ENCODE measurements at regions not wholly inside any gene's neighbourhood (a gene's known extent, or its start where the extent isn't known, plus 50 kb on each side); places are given as distances from the start of the nearest gene placed in this dataset.

DNA sequence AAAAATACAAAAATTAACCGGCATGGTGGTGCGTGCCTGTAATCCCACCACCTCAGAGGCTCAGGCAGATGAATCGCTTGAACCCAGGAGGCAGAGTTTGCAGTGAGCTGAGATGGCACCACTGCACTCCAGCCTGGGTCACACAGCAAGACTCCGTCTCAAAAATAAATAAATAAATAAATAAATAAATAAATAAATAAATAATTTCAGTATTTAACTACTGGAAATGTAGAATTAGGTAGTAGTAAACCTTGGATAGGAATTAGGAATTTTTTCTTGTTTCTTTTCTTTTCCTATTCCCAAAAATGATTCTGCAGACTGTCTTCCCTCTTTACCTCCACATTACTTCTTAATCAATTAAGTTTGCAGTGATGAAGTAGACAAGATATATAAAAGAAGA is 103.2 kb downstream of the PLK2 start:
- Histone ChIP-seq H3K27me3 (ENCODE audit: control insufficient read depth, low read length) (no peaks in the 10 kb centered on the region), H3K4me1 (ENCODE audit: control insufficient read depth, low read length) (no peaks in the 10 kb centered on the region), H3K9me3 (ENCODE audit: control insufficient read depth, insufficient read depth, low read length) (no peaks in the 10 kb centered on the region), H3K27ac (ENCODE audit: low read depth, low read length) (no peak overlapping the region), H4K20me1 (ENCODE audit: control insufficient read depth, insufficient read depth, low read depth, low read length) (no peaks in the 10 kb centered on the region), H3F3A (ENCODE audit: control insufficient read depth, insufficient read depth) (no peaks in the 10 kb centered on the region), H3K4me3 (ENCODE audit: low read length) (no peak overlapping the region), H3K79me2 (ENCODE audit: control insufficient read depth, low read length) (no peaks in the 10 kb centered on the region), H3K36me3 (ENCODE audit: control insufficient read depth, low read length) (no peaks in the 10 kb centered on the region), H3K4me2 (ENCODE audit: low read length) (no peak overlapping the region), H3K9me2 (replicated peaks; ENCODE audit: control insufficient read depth, low read length) (no peaks in the 10 kb centered on the region)
- no peak for TF ChIP-seq EZH2phosphoT487 (IDR thresholded peaks at IDR 0.05; ENCODE audit: borderline replicate concordance, low read length)
- TF ChIP-seq, protein P1, sequence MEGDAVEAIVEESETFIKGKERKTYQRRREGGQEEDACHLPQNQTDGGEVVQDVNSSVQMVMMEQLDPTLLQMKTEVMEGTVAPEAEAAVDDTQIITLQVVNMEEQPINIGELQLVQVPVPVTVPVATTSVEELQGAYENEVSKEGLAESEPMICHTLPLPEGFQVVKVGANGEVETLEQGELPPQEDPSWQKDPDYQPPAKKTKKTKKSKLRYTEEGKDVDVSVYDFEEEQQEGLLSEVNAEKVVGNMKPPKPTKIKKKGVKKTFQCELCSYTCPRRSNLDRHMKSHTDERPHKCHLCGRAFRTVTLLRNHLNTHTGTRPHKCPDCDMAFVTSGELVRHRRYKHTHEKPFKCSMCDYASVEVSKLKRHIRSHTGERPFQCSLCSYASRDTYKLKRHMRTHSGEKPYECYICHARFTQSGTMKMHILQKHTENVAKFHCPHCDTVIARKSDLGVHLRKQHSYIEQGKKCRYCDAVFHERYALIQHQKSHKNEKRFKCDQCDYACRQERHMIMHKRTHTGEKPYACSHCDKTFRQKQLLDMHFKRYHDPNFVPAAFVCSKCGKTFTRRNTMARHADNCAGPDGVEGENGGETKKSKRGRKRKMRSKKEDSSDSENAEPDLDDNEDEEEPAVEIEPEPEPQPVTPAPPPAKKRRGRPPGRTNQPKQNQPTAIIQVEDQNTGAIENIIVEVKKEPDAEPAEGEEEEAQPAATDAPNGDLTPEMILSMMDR (IDR thresholded peaks at IDR 0.05; ENCODE audit: low read depth, low read length, poor library complexity, severe bottlenecking), result no peak

DNA sequence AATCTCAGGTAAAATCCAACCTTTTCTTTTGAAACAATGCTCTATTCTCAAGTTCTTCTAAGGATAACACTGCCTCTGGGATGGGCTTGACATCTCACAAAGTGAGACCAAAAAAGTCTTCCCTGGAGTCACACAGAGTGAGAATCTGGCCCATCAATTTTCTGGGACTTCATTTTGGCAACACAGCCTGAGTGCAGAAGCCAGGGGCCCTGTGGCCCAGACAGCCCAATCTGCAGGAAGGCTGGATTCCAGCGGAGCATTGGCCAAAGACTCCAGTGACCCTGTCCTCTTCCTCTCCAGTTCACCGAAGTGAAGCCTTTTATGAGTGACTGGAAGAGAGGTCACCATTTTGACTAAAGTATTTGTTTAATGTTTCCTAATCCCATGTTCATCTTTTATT is 105.1 kb downstream of the PLK2 start:
- H3K36me3 ChIP-seq (ENCODE audit: control insufficient read depth, low read length), result no peaks in the 10 kb centered on the region
- H3F3A ChIP-seq (ENCODE audit: control insufficient read depth, insufficient read depth), result no peaks in the 10 kb centered on the region
- H3K4me1 ChIP-seq (ENCODE audit: control insufficient read depth, low read length), result no peaks in the 10 kb centered on the region
- no peaks in the 10 kb centered on the region for H3K79me2 ChIP-seq (ENCODE audit: control insufficient read depth, low read length)
- H3K4me2 ChIP-seq (ENCODE audit: low read length), result no peak overlapping the region
- H3K9me2 ChIP-seq (replicated peaks; ENCODE audit: control insufficient read depth, low read length), result no peaks in the 10 kb centered on the region
- no peaks in the 10 kb centered on the region for H4K20me1 ChIP-seq (ENCODE audit: control insufficient read depth, insufficient read depth, low read depth, low read length)
- no peaks in the 10 kb centered on the region for H3K9me3 ChIP-seq (ENCODE audit: control insufficient read depth, insufficient read depth, low read length)
- H3K27me3 ChIP-seq (ENCODE audit: control insufficient read depth, low read length), result no peaks in the 10 kb centered on the region
- H3K4me3 ChIP-seq (ENCODE audit: low read length), result no peak overlapping the region
- TF ChIP-seq, protein P1 (IDR thresholded peaks at IDR 0.05; ENCODE audit: low read depth, low read length, poor library complexity, severe bottlenecking), result no peak
- TF ChIP-seq EZH2phosphoT487 (IDR thresholded peaks at IDR 0.05; ENCODE audit: borderline replicate concordance, low read length), result no peak
- no peak overlapping the region for H3K27ac ChIP-seq (ENCODE audit: low read depth, low read length)

DNA sequence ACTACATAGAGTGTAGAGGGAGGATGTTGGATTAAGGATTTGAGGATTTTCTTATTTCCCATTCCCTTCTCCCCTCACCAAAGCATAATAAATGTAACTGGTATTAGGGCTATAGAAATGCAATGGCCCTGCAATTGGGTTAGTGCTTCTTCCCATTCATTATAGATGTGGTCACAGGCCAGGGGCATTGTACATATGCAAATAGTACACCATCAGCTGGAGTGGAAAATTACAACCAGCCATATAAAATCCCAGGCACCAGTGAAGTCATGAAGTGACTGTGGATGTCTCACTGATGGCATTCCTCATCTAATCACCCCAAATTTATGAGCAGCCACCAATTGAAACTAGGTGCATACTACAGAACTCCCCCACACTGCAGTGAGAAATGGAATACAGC is 105.9 kb downstream of the PLK2 start:
- H3K36me3 ChIP-seq (ENCODE audit: control insufficient read depth, low read length), result no peaks in the 10 kb centered on the region
- no peaks in the 10 kb centered on the region for H3K27me3 ChIP-seq (ENCODE audit: control insufficient read depth, low read length)
- H3K4me2 ChIP-seq (ENCODE audit: low read length), result no peak overlapping the region
- H4K20me1 ChIP-seq (ENCODE audit: control insufficient read depth, insufficient read depth, low read depth, low read length), result no peaks in the 10 kb centered on the region
- TF ChIP-seq EZH2phosphoT487 (IDR thresholded peaks at IDR 0.05; ENCODE audit: borderline replicate concordance, low read length), result no peak
- TF ChIP-seq, protein P1 (IDR thresholded peaks at IDR 0.05; ENCODE audit: low read depth, low read length, poor library complexity, severe bottlenecking), result no peak
- no peaks in the 10 kb centered on the region for H3K79me2 ChIP-seq (ENCODE audit: control insufficient read depth, low read length)
- H3F3A ChIP-seq (ENCODE audit: control insufficient read depth, insufficient read depth), result no peaks in the 10 kb centered on the region
- no peaks in the 10 kb centered on the region for H3K9me3 ChIP-seq (ENCODE audit: control insufficient read depth, insufficient read depth, low read length)
- H3K9me2 ChIP-seq (replicated peaks; ENCODE audit: control insufficient read depth, low read length), result no peaks in the 10 kb centered on the region
- no peak overlapping the region for H3K4me3 ChIP-seq (ENCODE audit: low read length)
- no peaks in the 10 kb centered on the region for H3K4me1 ChIP-seq (ENCODE audit: control insufficient read depth, low read length)
- no peak overlapping the region for H3K27ac ChIP-seq (ENCODE audit: low read depth, low read length)

DNA sequence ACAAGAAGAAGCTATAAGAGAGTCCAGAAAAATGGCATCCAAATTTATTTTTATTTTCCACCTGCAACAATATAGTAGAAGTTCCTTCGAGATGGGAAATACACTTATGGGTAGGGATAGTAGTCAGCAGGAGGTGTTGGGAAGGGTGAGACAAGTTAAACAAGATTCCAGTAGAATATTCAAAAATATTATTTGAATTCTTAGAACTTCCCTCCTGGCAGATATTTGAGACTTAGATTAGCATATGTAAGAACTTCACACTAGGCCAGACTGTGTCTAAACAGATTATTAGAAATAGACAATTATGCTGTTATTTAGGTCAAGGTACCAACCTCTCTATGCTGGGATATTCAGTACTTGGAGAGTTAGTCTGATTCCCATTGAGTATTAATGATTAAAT is 108.7 kb downstream of the PLK2 start:
- Histone ChIP-seq H3K4me3 (ENCODE audit: low read length) (no peak overlapping the region), H3K9me2 (replicated peaks; ENCODE audit: control insufficient read depth, low read length) (no peaks in the 10 kb centered on the region), H3K36me3 (ENCODE audit: control insufficient read depth, low read length) (no peaks in the 10 kb centered on the region), H3K9me3 (ENCODE audit: control insufficient read depth, insufficient read depth, low read length) (no peaks in the 10 kb centered on the region), H3K4me1 (ENCODE audit: control insufficient read depth, low read length) (no peaks in the 10 kb centered on the region), H3K27ac (ENCODE audit: low read depth, low read length) (no peak overlapping the region), H3F3A (ENCODE audit: control insufficient read depth, insufficient read depth) (no peaks in the 10 kb centered on the region), H4K20me1 (ENCODE audit: control insufficient read depth, insufficient read depth, low read depth, low read length) (no peaks in the 10 kb centered on the region), H3K27me3 (ENCODE audit: control insufficient read depth, low read length) (no peaks in the 10 kb centered on the region), H3K79me2 (ENCODE audit: control insufficient read depth, low read length) (no peaks in the 10 kb centered on the region), H3K4me2 (ENCODE audit: low read length) (no peak overlapping the region)
- TF ChIP-seq, protein P1 (IDR thresholded peaks at IDR 0.05; ENCODE audit: low read depth, low read length, poor library complexity, severe bottlenecking), result no peak
- TF ChIP-seq EZH2phosphoT487 (IDR thresholded peaks at IDR 0.05; ENCODE audit: borderline replicate concordance, low read length), result no peak

Data from DOHH2 (cell line).